ENCODE measurements at regions not wholly inside any gene's neighbourhood (a gene's known extent, or its start where the extent isn't known, plus 50 kb on each side); places are given as distances from the start of the nearest gene placed in this dataset.

DNA sequence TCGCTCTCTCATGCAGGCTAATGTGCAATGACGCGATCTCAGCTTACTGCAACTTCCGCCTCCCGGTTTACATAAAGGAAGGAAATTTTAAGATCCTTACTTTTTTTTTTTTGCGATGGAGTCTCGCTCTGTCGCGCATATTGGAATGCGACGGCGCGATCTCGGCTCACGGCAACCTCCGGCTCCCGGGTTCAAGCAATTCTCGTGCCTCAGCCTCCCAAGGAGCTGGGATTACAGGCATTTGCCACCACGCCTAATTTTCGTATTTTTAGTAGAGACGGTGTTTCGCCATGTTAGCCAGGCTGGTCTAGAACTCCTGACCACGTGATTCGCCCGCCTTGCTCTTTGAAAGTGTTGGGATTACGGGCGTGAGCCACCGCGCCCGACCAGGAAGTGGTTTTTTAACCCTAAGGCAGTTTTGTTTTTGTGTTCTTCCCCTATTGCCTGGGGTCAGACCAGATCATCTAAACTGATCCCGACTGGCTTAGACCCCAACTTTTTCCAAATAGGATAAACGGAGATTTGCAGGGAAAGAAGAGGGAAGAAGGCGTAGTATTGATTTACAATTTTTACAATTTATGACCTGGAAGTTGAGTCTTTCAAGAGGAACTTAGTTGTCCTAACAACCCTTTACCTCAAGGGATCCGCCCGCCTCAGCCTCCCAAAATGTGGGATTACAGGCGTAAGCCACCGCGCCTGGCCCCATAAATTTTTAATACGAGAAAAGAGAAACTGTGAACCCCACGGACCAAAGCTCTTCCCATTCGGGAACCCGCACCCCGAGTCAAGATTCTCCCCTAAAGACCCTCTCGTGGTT is 142.0 kb downstream of the ZNF737 start:
- DNase-seq (ENCODE audit: low spot score in 2 of 2): peak; percentile 44 to 91
- no peak for TF ChIP-seq POLR2A (IDR thresholded peaks at IDR 0.05)
- TF ChIP-seq, protein P1, sequence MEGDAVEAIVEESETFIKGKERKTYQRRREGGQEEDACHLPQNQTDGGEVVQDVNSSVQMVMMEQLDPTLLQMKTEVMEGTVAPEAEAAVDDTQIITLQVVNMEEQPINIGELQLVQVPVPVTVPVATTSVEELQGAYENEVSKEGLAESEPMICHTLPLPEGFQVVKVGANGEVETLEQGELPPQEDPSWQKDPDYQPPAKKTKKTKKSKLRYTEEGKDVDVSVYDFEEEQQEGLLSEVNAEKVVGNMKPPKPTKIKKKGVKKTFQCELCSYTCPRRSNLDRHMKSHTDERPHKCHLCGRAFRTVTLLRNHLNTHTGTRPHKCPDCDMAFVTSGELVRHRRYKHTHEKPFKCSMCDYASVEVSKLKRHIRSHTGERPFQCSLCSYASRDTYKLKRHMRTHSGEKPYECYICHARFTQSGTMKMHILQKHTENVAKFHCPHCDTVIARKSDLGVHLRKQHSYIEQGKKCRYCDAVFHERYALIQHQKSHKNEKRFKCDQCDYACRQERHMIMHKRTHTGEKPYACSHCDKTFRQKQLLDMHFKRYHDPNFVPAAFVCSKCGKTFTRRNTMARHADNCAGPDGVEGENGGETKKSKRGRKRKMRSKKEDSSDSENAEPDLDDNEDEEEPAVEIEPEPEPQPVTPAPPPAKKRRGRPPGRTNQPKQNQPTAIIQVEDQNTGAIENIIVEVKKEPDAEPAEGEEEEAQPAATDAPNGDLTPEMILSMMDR (IDR thresholded peaks at IDR 0.05): no peak
- intact Hi-C loops (cut with DNase I; ENCODE audit: low total_unique reads): no loop called here
- H3K4me3 ChIP-seq (ENCODE audit: low read depth, poor library complexity, severe bottlenecking): peak overlapping the region; percentile 36
- WGBS, 2 donors: 9% methylated on average over 44 of the region's 44 CpGs

DNA sequence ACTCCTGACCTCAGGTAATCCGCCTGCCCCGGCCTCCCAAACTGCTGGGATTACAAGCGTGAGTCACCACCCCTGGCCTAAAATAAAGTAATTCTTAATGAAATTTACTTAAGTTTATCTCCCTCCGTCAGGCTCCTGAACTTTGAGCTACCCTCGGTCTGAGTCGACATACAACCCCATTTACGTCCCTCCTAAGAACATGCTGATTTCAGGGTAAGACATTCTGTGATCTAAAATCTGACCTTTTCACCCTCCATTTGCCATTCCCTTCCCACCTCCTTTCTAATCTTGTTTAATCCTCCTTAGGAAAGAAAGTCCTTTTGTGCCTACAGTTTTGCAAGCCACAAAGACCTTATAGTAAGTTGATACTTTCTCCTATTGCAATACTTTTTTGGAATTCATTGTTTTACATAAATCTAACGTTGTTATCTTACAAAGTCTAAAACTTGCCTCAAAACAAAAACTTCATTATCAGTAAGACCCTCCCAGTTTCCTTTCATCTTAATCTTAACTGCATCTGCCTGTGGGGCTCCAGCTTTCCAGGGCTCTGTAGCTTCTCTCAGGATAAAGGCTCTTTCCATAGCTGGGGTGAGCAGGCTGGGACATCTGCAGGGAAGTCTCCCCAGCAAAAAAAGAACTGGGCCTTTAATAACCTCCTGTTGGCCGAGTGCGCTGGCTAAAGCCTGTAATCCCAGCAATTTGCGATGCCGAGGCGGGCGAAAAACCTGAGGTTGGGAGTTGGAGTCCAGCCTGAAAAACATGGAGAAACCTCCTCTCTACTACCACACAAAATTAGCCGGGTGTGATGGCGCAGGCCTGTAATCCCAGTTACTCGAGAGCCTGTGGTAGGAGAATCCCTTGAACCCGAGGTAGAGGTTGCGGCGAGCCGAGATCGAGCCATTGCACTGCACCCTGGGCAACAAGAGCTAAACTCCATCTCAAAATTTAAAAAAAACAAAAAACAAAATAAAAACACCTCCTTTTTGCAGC is 143.1 kb downstream of the ZNF737 start:
- intact Hi-C loops (cut with DNase I; ENCODE audit: low total_unique reads): no loop called here
- H3K4me3 ChIP-seq (ENCODE audit: low read depth, poor library complexity, severe bottlenecking): no peak overlapping the region
- TF ChIP-seq POLR2A (IDR thresholded peaks at IDR 0.05): no peak
- TF ChIP-seq, protein P1 (IDR thresholded peaks at IDR 0.05): no peak
- DNase-seq (ENCODE audit: low spot score in 2 of 2): no peak
- WGBS, 2 donors: 81 to 84% methylated on average over 22 of the region's 22 CpGs

DNA sequence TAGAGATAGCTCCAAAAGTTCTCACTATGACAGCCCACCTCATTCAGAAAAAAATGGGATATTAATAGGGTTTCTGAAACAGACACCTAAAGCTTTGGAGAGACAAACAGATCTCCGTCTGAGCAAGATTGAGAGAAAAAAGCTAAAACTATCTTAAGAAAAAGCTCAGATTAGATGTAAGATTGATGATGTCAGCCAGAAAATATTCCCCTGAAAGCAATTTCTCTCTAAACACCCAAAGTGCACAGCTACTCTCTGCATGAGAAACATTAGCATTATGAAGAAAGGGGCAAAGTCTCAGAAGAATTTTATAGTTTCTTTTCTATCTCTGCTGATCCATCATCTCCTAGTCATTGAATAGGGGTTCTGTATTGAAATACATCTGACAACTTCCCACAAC is 148.9 kb downstream of the ZNF737 start:
- DNase-seq (ENCODE audit: low spot score in 2 of 2): no peak
- intact Hi-C loops (cut with DNase I; ENCODE audit: low total_unique reads): no loop called here
- no peak for TF ChIP-seq POLR2A (IDR thresholded peaks at IDR 0.05)
- TF ChIP-seq, protein P1 (IDR thresholded peaks at IDR 0.05): no peak

DNA sequence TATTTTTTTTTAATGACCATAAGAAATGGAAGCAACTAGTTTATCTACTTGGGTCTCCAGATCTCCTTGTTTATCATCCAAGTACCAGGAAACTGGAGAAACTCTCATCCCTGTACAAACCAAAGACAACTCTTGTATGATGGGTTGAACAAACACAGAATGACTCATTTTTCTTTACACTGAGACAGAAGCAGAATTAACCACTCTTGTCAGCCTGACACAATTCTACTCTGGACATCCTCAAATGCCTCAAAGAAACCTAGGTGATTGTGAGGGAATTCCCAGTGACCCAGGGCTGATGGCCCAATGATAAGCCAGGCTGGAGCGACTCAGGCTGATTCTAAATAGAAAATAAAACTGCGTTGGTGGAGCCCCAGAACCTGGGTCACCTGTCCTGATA is 151.5 kb downstream of the ZNF737 start:
- intact Hi-C loops (cut with DNase I; ENCODE audit: low total_unique reads): no loop called here
- DNase-seq (ENCODE audit: low spot score in 2 of 2): no peak
- TF ChIP-seq POLR2A (IDR thresholded peaks at IDR 0.05): no peak
- TF ChIP-seq, protein P1 (IDR thresholded peaks at IDR 0.05): no peak
- 96 to 97% methylated on average over 2 of the region's 2 CpGs for WGBS, 2 donors
- no peak overlapping the region for H3K4me3 ChIP-seq (ENCODE audit: low read depth, poor library complexity, severe bottlenecking)

More for the DNA sequence above, 148.9 kb downstream of the ZNF737 start:
- H3K4me3 ChIP-seq (ENCODE audit: low read depth, poor library complexity, severe bottlenecking): no peak overlapping the region
- WGBS, 2 donors: 80 to 83% methylated on average over 1 of the region's 1 CpG

DNA sequence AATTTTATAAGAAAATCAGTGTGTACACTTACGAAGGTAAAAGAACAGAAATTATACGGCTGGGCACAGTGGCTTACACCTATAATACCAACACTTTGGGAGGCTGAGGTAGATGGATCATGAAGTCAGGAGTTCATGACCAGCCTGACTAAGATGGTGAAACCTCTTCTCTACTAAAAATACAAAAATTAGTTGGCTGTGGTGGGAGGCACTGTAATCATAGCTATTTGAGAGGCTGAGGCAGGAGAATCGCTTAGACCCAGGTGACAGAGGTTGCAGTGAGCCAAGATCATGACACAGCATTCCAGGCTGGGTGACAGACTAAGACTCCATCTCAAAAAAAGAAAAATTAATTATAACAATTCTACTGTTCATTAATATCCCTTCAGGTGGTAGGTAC is 151.9 kb downstream of the ZNF737 start:
- TF ChIP-seq POLR2A (IDR thresholded peaks at IDR 0.05): no peak
- TF ChIP-seq, protein P1 (IDR thresholded peaks at IDR 0.05): no peak
- intact Hi-C loops (cut with DNase I; ENCODE audit: low total_unique reads): no loop called here

More for the DNA sequence above, 151.9 kb downstream of the ZNF737 start:
- WGBS, 2 donors: 93 to 95% methylated on average over 3 of the region's 3 CpGs
- no peak for DNase-seq (ENCODE audit: low spot score in 2 of 2)
- no peak overlapping the region for H3K4me3 ChIP-seq (ENCODE audit: low read depth, poor library complexity, severe bottlenecking)

Measured in lower leg skin (tissue), 4 donors.